GM18858 (cell line): ENCODE measurements at regions not wholly inside any gene's neighbourhood (a gene's known extent, or its start where the extent isn't known, plus 50 kb on each side); places are given as distances from the start of the nearest gene placed in this dataset.

Experiments
- ATAC-seq: cut with Tn5 transposase; IDR thresholded peaks from one replicate; pipeline ENCODE4 v1.9.1; 2021; ENCODE audit not compliant: unreplicated experiment

DNA sequence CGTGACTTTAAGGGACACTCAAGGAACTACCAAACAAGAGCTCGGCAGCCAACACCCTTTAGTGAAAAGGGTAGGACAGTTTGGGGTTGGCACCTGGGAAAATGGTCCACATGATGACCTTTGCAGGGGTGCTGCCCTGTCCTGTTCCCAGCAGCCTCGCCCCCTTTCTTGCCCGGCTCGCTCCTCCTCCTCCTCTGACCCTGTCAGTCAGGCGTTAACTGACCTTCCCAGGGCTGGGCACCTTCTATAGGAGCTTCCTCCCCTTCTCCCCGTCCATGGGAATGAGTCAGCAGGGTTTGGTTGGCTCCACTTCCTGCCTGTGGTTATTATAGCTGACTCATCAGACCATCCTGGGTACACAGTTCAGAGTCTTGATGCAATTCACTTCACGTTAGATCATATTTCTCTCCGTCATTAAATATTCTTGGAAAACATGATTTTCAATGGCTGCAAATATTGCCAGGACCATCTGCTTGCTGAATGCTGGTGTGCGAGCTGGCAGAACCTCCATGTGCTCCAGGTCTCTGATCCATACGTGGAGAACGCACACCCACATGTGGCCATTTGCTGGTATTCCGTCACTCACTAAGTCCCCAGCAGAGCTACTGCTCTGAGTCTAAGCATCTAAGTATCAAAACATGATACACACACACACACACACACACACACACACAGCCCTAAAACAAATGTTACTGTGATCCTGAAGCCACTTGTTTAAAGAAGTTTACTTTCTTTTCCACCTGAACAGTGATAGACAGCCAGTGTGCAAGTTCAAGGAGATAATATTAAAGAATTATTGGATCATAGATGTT, 185.0 kb downstream of the ANAPC1 start:
- ATAC-seq, result no peak

DNA sequence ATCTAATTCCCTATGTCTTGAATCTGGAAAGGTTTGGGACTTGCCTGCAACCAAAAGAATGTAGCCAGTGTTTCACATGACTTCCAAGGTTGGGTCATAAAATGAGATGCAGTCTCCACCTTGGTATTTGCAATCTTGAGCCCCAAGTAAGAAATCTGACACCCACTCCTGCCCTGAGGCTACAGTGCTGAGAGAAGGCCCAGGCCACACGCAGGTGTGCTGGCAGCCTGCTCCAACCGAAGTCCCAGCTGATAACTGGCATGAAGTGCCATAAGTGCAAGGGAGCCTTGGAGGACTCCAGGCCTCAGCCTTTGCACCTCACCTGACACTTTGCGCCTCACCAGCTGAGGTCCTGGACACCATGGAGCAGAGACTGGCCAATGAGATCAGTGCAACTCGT, 182.7 kb downstream of the ANAPC1 start:
- no peak for ATAC-seq

DNA sequence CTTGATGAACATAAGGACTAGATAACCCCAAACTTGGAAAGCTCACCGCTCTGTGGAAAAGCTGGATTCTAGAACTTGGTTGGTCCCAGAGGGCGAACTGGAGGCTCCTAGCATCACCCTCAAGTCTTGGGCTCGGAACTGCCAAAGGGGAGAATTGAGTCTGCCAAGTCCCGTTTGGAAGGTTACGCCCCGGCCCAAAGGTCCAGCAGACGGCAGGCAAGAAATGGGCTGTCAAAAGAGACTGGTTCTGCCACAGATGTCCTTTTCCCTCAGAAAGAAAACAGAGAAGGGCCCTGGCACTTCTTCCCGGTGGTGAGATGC, 182.2 kb downstream of the ANAPC1 start:
- ATAC-seq, result no peak

DNA sequence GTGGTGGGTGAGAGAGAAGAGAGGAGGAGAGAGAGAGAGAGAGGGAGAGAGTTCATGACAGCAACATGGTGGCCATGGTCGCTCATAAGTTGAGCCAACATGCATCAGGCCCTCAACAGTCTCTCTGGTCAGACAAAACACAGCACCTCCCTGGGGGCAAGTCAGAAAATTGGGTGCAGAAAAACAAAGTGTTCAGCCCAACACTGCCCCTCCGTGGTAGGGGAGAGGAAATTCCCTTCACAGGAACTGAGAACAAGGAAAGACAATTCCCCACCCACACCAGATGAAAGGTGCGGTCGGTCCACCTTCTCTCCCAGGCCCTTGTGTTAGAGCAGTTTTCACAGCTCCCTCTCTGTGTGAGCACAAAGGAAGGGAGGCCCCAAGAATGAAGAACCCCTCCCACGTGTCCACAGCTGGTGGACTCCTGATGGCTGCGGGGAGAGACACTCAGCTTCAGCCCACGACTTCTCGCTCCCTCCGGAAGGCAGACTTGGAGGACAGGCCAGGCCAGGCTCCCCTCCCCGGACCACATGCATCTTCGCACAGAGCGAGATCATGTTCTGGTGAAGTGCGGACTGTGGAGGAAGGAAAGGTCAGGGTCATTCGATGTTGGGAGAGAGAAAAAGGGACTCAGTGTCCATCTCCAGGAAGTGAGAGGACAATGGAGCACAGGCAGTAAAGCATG, 181.7 kb downstream of the ANAPC1 start:
- no peak for ATAC-seq

DNA sequence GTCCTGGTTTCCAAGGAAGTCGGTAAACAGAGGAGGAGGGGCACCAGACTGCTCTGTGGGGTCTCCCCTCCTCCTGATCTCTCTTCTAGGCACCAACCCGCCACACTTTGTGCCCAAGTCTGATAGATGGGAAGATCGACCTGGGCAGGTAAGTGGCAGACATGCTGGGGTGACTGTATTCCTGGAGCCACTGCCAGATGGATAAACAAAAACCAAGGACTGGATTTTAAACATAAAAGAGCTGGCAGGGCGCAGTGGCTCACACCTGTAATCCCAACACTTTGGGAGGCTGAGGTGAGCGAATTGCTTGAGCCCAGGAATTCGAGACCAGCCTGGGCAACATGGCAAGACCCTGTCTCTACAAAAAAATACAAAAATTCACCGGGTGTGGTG, 181.2 kb downstream of the ANAPC1 start:
- no peak for ATAC-seq

DNA sequence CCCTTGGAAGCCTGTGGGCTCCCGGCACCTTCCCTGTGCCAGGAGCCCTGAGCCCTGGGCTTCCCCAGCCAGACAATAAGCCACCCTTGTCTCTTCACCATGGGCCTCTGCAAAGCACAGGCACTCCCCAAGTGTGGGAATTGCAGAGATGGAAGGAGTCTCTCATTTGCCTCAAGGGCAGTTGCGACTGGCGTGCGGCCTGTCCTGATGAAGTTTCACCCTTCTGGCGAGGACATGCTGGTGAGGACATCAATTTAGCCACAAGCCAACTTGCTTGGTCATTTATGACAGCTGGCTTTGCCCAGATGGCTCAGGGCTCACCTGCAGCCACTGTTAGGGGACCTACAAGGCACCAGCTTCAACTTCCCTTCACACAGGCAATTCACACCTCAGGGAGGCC, 180.2 kb downstream of the ANAPC1 start:
- no peak for ATAC-seq

DNA sequence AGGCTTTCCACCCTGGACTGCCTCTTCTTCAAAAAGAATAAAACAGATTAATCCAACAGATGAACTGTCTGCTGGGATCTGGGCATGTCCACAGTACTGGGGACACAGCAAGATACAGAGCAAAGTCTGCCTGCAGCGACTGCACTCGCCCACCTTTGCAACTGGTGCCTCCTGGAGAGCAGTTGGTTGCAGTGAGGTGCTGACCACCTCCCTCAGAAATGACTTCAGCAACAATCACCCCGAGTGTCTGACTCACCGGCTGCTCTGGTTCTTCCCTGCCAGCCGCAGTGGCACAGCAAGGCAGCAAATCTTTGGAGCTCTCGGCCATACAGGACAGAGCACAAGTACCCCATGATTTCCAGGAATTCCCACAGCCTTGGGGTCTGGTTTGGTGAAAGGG, 179.7 kb downstream of the ANAPC1 start:
- no peak for ATAC-seq

DNA sequence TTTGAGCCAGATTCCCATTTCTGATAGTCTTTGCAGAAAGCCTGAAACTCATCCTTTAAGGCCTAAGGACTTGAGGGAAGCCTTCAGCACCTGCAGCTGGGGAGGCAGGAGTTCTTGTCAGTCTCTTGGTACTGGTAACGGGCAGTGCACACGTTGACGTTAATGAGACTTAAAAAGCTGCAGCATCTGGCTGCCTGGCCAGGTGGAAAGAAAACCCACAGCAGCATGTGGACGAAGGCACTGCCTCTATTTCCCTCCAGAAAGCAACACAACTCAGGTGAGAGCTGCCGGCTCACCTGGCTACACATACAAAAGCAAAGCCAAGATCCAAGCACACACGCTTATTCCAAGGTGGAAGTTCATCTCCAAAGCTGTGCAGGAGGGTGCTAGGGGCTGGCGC, 178.8 kb downstream of the ANAPC1 start:
- ATAC-seq, result no peak

DNA sequence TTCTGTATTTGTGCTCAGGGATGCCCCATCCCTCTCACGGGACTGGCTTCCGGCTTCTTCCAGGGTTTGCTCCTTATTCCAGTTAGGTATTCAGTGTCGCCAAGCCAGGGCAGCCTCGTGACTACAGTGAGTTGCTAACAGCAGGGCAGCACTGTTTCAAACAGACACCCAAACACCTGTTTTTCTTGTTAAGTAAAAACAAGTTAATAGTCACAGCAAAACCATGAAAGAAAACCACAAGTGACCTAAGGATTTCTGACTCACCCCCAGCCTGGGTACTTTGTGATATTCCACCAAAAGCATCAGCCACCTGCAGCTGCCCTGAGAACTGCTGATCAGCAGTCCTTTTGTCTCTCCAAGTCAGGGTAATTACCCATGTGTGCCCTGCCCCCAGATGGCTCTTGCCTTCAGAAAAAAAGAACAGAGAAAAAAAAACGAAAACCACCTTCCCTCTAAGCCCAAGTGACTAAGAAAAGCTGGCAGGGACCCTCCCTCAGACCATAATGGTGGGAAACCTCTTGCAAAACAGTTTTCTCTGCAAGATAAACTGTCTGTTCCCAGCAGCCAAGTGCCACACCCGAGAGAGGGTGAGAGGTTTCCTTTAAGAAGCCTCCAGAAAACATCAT, 178.2 kb downstream of the ANAPC1 start:
- ATAC-seq, result peak; percentile 84

DNA sequence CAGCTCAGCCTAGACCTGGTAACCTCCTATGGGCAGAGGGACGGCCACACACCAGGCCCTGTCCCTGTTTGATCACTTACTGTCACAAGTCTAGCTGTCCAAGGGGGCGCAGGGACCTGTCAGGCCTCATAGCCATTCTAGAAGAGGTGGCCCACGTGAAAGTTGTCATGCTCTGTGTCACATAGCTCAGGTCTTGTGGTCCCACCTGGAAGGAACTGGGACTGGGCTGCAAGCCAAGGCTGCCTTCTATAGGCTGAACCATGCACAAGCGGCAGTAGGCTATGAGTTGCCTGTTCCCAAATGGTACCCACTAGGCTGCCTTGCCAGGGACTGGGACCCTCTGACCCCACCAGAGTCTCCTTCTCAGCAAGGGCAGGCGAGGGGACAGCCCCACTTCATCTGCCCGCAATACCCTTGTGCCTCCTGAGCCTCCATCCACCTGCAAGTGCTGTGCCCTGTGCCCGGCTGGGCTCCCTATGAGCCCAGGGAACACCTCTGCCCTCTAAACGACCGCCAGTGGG, 177.5 kb downstream of the ANAPC1 start:
- no peak for ATAC-seq

DNA sequence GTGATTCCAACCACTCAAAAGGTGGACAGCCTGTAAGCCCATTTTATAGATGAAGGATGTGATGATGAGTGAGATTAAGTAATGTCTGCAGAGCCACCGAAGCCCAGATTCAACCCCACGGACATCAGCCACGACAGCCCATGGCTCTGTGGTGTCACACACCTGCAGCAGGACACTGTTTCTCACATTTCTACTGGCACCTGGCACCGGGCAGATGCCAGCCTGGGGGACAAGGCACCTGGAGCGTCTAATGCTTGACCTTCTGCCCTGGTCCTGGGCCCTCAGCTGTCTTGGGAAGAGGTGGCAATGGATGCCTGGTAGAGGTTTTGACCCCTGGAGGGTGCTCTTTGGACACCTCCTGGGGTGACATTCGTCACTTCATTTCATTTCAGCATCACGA, 176.3 kb downstream of the ANAPC1 start:
- ATAC-seq, result no peak

DNA sequence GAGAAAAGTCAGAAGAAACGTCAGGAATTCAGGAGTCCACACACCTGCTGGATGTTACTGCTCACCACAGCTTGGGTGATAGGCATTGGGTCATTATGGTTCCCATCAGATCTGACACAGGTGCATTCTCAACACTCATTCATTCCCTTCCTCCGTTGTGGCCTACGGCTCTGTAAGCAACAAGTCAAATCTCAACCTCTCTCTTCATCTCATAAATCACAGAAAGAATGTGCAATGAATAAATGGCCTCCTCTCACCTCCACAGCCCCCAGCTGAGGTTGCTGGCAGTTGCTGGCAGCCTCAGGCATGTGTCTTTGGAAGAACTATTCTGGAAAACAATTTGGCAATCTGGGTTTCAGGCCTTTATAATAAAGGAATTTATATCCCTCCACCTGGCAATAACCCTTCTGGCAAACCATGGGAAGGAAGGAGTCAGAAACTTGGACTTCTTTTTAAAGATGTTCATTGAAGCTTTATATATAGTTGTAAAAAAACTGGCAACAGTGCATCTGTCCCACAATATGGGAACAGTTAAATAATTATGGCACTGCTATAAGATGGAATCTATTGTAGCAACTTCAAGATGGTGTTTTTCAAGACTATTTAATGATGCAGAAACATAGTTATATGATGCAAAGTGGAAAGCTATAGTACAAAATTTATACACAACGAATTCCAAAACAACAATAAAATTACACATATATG, 175.4 kb downstream of the ANAPC1 start:
- no peak for ATAC-seq

DNA sequence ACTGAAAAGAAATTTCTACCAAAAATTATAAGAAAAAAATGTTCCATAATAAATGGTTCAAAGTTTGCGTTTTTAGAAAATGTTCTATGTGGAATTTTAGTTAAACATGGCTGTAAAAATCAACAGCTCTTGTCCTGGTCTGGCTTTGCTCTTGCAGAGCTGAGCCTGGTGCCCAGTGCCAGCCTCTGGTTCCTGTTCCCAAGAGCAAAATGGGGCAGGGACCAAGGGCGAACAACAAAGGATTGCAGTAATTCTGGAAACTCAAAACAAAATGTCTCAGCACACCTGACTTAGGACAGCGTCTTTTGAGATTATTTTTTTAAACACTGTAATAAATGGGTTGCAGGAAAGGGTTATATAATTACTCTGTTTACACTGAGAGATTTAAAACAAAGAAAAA, 174.7 kb downstream of the ANAPC1 start:
- no peak for ATAC-seq

DNA sequence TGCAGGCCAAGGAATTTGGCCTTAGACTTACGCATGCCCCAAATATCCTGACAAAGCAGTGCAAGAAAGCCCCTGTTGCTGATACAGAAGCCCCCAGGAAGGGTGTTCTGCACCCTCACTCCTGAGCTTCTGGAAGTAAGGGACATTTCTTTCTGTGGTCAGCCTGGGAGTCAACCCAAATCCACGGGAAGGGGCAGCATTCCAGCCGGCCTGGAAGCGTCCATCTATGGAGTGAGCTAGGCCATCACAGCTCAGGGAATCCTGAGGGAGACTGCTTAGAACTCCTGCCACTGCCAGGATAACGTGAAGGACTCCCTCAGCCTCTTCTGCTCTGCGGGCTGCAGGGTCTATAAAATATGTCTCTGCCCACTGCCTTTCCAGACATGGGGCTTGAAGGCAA, 173.9 kb downstream of the ANAPC1 start:
- no peak for ATAC-seq

DNA sequence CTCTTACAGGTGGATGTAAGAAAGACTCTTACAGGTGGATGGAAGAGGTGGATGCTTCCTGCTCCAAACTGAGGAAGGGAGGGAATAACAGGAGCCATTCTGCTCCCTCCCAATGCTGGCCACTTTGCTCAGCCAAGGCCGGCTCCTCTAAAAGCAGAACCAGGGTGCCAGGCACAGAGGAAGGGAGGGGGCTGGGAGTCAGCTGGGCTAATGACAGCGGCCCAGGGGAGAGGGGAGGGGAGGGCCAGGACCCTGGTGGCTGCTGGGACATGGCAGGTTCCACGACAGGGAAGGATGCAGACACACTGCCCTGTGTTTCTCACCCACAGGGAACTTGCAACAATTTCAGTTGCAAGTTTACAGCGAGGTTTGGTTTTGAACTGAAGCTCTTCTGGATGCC, 173.4 kb downstream of the ANAPC1 start:
- ATAC-seq, result no peak

DNA sequence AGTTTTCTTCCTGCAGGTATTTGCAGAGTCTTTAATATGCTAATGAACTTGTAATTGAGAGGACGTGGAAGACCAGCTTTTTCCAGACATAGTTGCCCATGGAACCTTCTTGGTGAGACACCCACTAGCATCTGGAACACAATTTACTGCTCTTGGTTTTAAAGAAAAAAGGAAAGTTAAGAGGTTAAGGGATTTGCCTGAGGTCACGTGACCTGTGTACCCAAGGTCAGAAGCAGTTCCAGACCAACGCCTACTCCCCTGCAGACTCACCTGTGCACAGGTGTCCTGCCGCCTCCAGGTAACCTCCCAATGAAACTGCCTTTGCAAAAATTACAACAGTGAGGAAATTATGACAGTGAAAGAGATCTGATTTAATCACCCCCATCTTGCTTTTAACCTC, 172.7 kb downstream of the ANAPC1 start:
- ATAC-seq, result no peak

DNA sequence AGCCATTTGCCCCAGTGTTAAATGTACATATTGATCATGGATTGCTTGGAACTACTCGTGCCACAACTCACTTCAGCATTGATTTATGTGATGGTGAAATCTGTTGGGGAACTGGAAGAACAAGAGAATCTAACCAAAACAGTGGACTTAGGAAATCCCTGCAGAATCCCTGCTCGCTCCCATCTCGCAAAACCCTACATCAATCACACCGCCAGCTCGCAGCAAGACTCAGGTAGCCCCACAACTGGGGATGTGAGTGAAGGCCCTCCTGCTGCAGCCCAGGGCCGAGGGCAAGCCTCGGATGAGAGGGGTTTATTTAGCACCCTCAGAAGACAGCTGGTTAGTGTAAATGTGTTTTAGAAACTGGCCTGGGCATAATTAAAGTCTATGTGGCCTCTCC, 171.6 kb downstream of the ANAPC1 start:
- ATAC-seq, result no peak

DNA sequence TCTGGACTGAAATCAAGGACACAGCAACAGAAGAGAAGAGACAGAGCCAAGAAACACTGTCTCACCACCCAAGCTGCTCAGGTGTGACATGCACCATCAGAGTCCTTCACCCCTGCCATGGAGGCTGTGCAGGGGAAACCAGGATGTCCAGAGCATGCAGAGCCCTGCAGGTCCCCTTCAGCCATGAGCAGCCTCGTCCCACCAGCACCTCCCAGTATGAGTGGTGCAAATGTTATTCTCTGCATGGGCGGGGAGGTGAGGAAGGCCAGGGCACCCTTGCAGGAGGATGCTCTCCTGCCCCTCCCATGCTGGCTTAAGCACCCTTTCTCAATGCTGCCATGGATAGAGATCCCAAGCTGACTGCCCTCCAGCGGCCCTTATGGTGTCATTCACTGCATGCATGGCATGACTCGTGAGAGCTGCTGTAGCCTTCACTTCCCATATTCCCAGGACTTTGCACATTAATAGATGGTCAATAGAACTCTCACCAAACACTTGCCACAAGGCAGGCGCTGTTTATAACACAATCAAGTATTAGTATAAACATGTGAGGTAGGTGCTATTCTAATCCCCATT, 171.0 kb downstream of the ANAPC1 start:
- no peak for ATAC-seq

DNA sequence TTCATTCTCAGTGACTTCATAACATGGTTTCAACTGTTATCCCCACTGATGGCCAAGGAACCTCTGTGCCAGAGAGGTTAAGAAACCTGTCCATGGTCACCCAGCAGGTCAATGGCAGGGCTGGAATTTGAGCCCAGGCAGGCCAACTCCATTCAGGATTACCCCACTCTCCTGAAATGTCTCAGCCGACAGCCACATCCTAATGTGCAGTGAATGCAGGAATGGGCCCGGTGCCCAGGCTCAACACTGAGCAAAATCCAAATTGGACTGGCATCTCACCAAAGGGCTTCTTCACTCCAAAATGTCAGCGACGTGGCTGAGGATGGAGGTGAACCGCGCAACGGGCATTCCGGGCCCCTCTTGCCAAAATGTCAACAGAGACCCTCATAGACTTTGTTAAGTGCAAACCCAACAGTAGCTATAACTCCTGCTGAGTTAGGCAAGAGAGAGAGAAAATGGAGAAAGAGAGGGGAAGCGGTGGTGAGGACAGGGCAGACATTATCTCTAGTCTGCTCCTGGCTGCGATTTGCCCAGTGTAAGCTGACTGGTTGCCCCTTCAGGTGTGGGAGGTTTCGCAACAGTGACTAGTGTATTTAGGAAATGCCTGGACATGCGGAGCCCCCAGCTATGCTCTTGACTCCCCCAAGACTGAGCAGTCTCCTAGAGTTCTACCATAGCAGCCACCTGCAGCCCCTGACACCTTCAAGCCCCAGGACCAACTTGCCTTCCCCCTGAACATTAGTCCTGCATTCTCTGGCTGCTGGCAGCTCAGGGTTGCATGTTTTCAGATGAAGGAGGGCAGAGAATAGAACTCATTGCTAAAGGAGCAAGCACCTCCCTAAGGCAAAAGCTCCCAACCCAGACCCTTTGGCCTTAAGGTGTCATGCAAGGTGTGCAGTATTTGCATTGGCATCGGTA, 167.7 kb downstream of the ANAPC1 start:
- ATAC-seq, result no peak
